ENCODE measurements at regions not wholly inside any gene's neighbourhood (a gene's known extent, or its start where the extent isn't known, plus 50 kb on each side); places are given as distances from the start of the nearest gene placed in this dataset.

GRCh38 chr22:27181537-27181936 lies 524.1 kb downstream of the MIAT start:
- TF ChIP-seq REST (IDR thresholded peaks at IDR 0.05; ENCODE audit: insufficient read depth in 1 of 2, low read depth in 2 of 2, low read length in 2 of 2) (no peak), POLR2AphosphoS5 (IDR thresholded peaks at IDR 0.05; ENCODE audit: low read depth, low read length) (no peak), TAF1 (IDR thresholded peaks at IDR 0.05; ENCODE audit: borderline replicate concordance, insufficient read depth, low read length) (no peak), SIN3A (IDR thresholded peaks at IDR 0.05; ENCODE audit: borderline replicate concordance, insufficient read depth, low read length) (no peak), FOXP2 (optimal IDR thresholded peaks at IDR 0.05; ENCODE audit: borderline replicate concordance, extremely low read depth, extremely low read length, insufficient read depth) (no peak)

All from PFSK-1 (cell line).